ENCODE measurements at regions not wholly inside any gene's neighbourhood (a gene's known extent, or its start where the extent isn't known, plus 50 kb on each side); places are given as distances from the start of the nearest gene placed in this dataset.

DNA sequence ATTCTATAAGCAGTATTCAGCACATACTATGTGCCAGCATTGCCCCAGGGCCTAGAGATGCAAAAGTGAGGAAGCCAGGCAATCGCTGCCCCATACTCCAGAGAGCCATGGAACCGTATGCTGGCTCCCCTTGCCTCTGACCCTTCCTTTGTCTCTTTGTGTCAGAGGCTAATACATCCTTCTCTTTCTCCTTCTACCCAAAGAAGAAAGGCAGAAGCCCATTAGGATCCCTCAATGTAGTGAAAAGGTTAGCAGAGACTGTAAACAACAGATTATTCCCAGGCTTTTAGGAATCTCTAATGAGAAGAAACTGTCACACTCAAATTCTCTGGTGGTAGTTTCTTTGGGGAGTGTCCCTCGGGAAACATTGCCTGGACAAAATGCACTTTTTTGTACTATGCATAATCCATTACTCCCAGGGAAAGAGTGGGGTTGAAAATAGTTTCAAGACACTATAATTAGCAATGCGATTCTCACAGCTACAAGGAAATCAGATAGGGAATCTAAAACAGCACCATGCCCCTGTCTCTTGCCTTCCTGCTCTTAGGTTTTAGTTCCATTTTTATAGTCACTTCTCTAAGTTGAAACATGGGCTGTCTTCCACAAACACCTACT is 325.2 kb upstream of the CNR1 start:
- TF ChIP-seq, protein P1, sequence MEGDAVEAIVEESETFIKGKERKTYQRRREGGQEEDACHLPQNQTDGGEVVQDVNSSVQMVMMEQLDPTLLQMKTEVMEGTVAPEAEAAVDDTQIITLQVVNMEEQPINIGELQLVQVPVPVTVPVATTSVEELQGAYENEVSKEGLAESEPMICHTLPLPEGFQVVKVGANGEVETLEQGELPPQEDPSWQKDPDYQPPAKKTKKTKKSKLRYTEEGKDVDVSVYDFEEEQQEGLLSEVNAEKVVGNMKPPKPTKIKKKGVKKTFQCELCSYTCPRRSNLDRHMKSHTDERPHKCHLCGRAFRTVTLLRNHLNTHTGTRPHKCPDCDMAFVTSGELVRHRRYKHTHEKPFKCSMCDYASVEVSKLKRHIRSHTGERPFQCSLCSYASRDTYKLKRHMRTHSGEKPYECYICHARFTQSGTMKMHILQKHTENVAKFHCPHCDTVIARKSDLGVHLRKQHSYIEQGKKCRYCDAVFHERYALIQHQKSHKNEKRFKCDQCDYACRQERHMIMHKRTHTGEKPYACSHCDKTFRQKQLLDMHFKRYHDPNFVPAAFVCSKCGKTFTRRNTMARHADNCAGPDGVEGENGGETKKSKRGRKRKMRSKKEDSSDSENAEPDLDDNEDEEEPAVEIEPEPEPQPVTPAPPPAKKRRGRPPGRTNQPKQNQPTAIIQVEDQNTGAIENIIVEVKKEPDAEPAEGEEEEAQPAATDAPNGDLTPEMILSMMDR (IDR thresholded peaks at IDR 0.05): no peak
- no peak for TF ChIP-seq POLR2A (IDR thresholded peaks at IDR 0.05)
